ENCODE measurements at regions not wholly inside any gene's neighbourhood (a gene's known extent, or its start where the extent isn't known, plus 50 kb on each side); places are given as distances from the start of the nearest gene placed in this dataset.

GRCh38 chr4:189046642-189047041 lies 894.0 kb upstream of the FRG1 start:
- FAIRE-seq: no peak

GRCh38 chr4:189048119-189048518 lies 892.6 kb upstream of the FRG1 start:
- FAIRE-seq: no peak

GRCh38 chr4:189049682-189050081 lies 891.0 kb upstream of the FRG1 start:
- FAIRE-seq: no peak

GRCh38 chr4:189050643-189051042 lies 890.0 kb upstream of the FRG1 start:
- no peak for FAIRE-seq

GRCh38 chr4:189053621-189054020 lies 887.1 kb upstream of the FRG1 start:
- FAIRE-seq: no peak

GRCh38 chr4:189060104-189060503 lies 880.6 kb upstream of the FRG1 start:
- no peak for FAIRE-seq

GRCh38 chr4:189062047-189062820 lies 878.4 kb upstream of the FRG1 start:
- FAIRE-seq: no peak

- no peak for FAIRE-seq
These were observed 870.9 kb upstream of the FRG1 start for GRCh38 chr4:189069772-189070171.

- FAIRE-seq: no peak
These were observed 869.4 kb upstream of the FRG1 start for GRCh38 chr4:189071241-189071640.

- no peak for FAIRE-seq
These were observed 866.9 kb upstream of the FRG1 start for GRCh38 chr4:189073739-189074138.

GRCh38 chr4:189081826-189082225 lies 858.8 kb upstream of the FRG1 start:
- no peak for FAIRE-seq

GRCh38 chr4:189083769-189084168 lies 856.9 kb upstream of the FRG1 start:
- FAIRE-seq: no peak

- FAIRE-seq: no peak
These were observed 856.0 kb upstream of the FRG1 start for GRCh38 chr4:189084671-189085070.

- FAIRE-seq: no peak
These were observed 852.7 kb upstream of the FRG1 start for GRCh38 chr4:189087971-189088370.

GRCh38 chr4:189088780-189089179 lies 851.9 kb upstream of the FRG1 start:
- FAIRE-seq: no peak

GRCh38 chr4:189090174-189090814 lies 850.4 kb upstream of the FRG1 start:
- FAIRE-seq: no peak

GRCh38 chr4:189092581-189092980 lies 848.1 kb upstream of the FRG1 start:
- FAIRE-seq: no peak

- no peak for FAIRE-seq
These were observed 844.6 kb upstream of the FRG1 start for GRCh38 chr4:189096108-189096507.

GRCh38 chr4:189096717-189097116 lies 844.0 kb upstream of the FRG1 start:
- FAIRE-seq: no peak

GRCh38 chr4:189098932-189099696 lies 841.6 kb upstream of the FRG1 start:
- no peak for FAIRE-seq

- FAIRE-seq: no peak
These were observed 827.2 kb upstream of the FRG1 start for GRCh38 chr4:189113389-189113888.

GRCh38 chr4:189117426-189117825 lies 823.2 kb upstream of the FRG1 start:
- FAIRE-seq: no peak

- no peak for FAIRE-seq
These were observed 819.3 kb upstream of the FRG1 start for GRCh38 chr4:189121336-189121735.
